ENCODE measurements at regions not wholly inside any gene's neighbourhood (a gene's known extent, or its start where the extent isn't known, plus 50 kb on each side); places are given as distances from the start of the nearest gene placed in this dataset.

DNA sequence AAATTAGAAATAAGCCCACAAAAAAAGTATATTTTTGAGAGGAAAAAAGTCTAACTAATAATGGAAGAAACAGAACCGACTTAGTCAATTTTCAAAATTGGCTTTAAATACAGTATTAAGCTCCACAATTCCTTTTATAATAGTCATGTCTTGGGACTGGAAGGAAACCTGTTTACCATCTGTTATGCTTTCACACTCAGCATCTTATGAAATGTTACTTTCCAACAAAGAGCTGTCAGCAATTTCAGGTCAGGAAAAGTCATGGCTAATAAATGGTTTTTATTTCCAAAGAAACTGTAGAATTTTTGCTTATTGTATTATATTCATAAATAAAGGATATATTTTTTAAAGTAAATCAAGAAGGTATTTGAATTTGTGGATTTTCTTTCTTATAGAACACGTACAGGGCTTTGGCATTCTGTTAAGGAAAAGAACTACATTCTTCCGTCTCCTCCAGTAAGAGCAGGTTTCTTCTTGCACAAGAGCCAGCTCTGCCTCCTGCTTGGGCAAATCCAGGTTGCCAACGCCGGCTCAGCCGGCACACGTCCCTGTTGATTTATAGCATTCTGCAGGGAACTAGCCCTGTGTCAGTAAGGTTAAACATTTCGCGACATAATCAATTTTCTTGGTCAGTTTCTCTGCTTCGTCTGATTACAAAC, 52.9 kb upstream of the GPR12 start:
- 26 to 32% methylated on average over 10 of the region's 10 CpGs for WGBS, 2 donors
- no peak for DNase-seq

DNA sequence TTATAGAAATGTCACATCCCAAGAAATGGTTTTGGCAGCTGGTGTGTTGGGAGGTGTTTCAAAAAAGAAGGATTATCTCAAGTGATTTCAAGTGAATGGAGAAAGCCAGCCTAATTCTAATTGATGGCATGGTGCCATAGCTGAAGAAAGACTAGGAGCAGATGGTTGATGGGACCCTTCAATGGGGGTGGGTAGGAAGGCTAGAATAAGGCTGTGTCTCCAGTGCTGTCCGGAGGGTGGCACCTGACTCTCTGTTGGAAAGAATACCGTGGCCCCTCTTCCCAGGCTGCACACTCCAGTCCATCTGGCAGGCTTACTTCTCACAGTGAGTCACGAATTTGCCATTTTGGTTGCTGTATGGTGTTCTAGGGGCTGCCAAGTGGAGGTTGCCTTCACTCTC, 51.0 kb upstream of the GPR12 start:
- no peaks in the 10 kb centered on the region for H3K4me1 ChIP-seq (ENCODE audit: control insufficient read depth in 1 of 2, insufficient read depth in 2 of 2, low read length in 2 of 2)
- H3K36me3 ChIP-seq (ENCODE audit: control insufficient read depth in 1 of 2, insufficient read depth in 2 of 2, low read length in 1 of 2): no peaks in the 10 kb centered on the region
- no peak for DNase-seq
- H3K9me3 ChIP-seq (ENCODE audit: control insufficient read depth, low read length): peaks cover 1% of the 10 kb centered on the region
- ATAC-seq (ENCODE audit: low FRiP score): no peak
- WGBS, 2 donors: 79% methylated on average over 3 of the region's 3 CpGs
- intact Hi-C loops (cut with DNase I): no loop called here
- no peak overlapping the region for H3K4me3 ChIP-seq (ENCODE audit: low read length in 2 of 2)
- H3K27ac ChIP-seq (ENCODE audit: low read depth in 1 of 2, low read length in 2 of 2): no peak overlapping the region
- no peaks in the 10 kb centered on the region for H3K27me3 ChIP-seq (ENCODE audit: control insufficient read depth in 1 of 2, insufficient read depth in 2 of 2, low read length in 1 of 2)

More for the DNA sequence above, 52.9 kb upstream of the GPR12 start:
- Histone ChIP-seq H3K9me3 (ENCODE audit: control insufficient read depth, low read length) (no peaks in the 10 kb centered on the region), H3K27ac (ENCODE audit: low read depth in 1 of 2, low read length in 2 of 2) (no peak overlapping the region), H3K27me3 (ENCODE audit: control insufficient read depth in 1 of 2, insufficient read depth in 2 of 2, low read length in 1 of 2) (no peaks in the 10 kb centered on the region), H3K4me1 (ENCODE audit: control insufficient read depth in 1 of 2, insufficient read depth in 2 of 2, low read length in 2 of 2) (no peaks in the 10 kb centered on the region), H3K36me3 (ENCODE audit: control insufficient read depth in 1 of 2, insufficient read depth in 2 of 2, low read length in 1 of 2) (no peaks in the 10 kb centered on the region), H3K4me3 (ENCODE audit: low read length in 2 of 2) (no peak overlapping the region)
- ATAC-seq (ENCODE audit: low FRiP score): no peak
- intact Hi-C loops (cut with DNase I): no loop called here

Measured in aorta (tissue), 5 donors.